ENCODE measurements at regions not wholly inside any gene's neighbourhood (a gene's known extent, or its start where the extent isn't known, plus 50 kb on each side); places are given as distances from the start of the nearest gene placed in this dataset.
A peak's percentile ranks its signal among the peaks of the same experiment; 100 is the strongest.

DNA sequence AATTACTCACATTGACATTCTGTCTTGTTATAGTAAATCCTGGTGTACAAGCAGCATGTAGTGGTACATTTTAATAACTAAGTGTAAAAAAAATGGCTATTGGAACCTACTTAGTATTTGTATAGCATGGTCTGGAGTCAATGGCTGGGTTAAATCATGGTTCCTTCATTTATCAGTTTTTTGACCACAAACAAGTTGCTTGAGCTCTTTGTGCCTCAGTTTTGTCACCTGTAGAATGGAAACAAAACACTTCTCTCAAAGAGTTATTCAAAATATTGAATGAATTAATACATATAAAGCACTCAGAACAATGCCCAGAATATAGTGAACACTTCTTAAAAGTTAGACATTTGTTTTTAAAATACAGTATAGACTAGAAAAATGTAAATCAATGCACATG, 93.2 kb upstream of the HS3ST5 start:
- Mint-ChIP-seq H3K36me3 (ENCODE audit: low read depth) (peaks cover 3% of the 10 kb centered on the region; the same call in 2 of the 3 replicates), H3K27ac (no peak overlapping the region), H3K9me3 (no peaks in the 10 kb centered on the region; the same call in 1 of the 3 replicates), H3K27me3 (ENCODE audit: insufficient read depth, low read depth, poor library complexity) (peaks cover 4% of the 10 kb centered on the region), H3K4me1 (peaks cover 29% of the 10 kb centered on the region), H3K4me3 (no peak overlapping the region)
- H3K27me3 ChIP-seq (ENCODE audit: insufficient read depth) = no peaks in the 10 kb centered on the region
- H4K20me1 ChIP-seq (replicated peaks; ENCODE audit: insufficient read depth) = no peaks in the 10 kb centered on the region
- no peak overlapping the region for H3K27ac ChIP-seq (ENCODE audit: low read depth)
- H3K4me1 ChIP-seq (ENCODE audit: insufficient read depth) = peaks cover 31% of the 10 kb centered on the region
- H3K4me3 ChIP-seq = no peak overlapping the region
- no peaks in the 10 kb centered on the region for H3F3A ChIP-seq (replicated peaks; ENCODE audit: low read depth)
- ATAC-seq = no peak
- TF ChIP-seq ZNF114 (CRISPR knock-in tag; IDR thresholded peaks at IDR 0.05) (no peak), ZNF331 (CRISPR knock-in tag; IDR thresholded peaks at IDR 0.05; ENCODE audit: low read depth) (no peak), POLR2AphosphoS5 (IDR thresholded peaks at IDR 0.05; ENCODE audit: low read depth) (no peak), JUNB (IDR thresholded peaks at IDR 0.05; ENCODE audit: unreplicated experiment) (no peak)
- TF ChIP-seq, protein P1, sequence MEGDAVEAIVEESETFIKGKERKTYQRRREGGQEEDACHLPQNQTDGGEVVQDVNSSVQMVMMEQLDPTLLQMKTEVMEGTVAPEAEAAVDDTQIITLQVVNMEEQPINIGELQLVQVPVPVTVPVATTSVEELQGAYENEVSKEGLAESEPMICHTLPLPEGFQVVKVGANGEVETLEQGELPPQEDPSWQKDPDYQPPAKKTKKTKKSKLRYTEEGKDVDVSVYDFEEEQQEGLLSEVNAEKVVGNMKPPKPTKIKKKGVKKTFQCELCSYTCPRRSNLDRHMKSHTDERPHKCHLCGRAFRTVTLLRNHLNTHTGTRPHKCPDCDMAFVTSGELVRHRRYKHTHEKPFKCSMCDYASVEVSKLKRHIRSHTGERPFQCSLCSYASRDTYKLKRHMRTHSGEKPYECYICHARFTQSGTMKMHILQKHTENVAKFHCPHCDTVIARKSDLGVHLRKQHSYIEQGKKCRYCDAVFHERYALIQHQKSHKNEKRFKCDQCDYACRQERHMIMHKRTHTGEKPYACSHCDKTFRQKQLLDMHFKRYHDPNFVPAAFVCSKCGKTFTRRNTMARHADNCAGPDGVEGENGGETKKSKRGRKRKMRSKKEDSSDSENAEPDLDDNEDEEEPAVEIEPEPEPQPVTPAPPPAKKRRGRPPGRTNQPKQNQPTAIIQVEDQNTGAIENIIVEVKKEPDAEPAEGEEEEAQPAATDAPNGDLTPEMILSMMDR (conservative IDR thresholded peaks at IDR 0.05; ENCODE audit: low read depth in 2 of 2) = no peak
- H3K79me2 ChIP-seq (replicated peaks; ENCODE audit: insufficient read depth) = peaks cover 43% of the 10 kb centered on the region
- no peak for DNase-seq (ENCODE audit: low spot score)
- no peaks in the 10 kb centered on the region for H3K36me3 ChIP-seq (ENCODE audit: insufficient read depth)
- H2AFZ ChIP-seq = no peak overlapping the region
- no peak overlapping the region for H3K4me2 ChIP-seq
- H3K9me2 ChIP-seq (ENCODE audit: insufficient read depth) = no peaks in the 10 kb centered on the region

DNA sequence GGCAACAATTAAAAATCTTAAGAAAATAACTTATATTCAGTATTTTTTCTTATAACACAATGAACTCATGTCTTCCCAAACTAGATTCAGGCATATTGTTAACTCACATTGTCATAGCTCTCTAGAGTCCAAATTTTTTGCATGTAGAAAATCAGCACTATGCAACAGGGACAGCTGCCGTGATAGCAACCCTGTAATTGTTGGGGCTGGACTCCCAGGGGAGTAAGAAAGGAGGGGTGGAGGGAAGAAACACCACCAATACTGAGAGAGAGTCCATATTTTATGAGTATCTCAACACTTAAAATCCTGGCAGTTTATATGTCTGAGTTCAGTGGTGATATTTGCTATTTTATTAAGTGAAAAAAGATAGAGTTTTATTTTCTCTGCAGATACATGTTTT, 89.6 kb upstream of the HS3ST5 start:
- Histone ChIP-seq H3K79me2 (replicated peaks; ENCODE audit: insufficient read depth) (peaks cover 75% of the 10 kb centered on the region), H3K27me3 (ENCODE audit: insufficient read depth) (no peaks in the 10 kb centered on the region), H3K4me1 (ENCODE audit: insufficient read depth) (peaks cover 56% of the 10 kb centered on the region), H3K9me2 (ENCODE audit: insufficient read depth) (no peaks in the 10 kb centered on the region), H4K20me1 (replicated peaks; ENCODE audit: insufficient read depth) (no peaks in the 10 kb centered on the region), H3K36me3 (ENCODE audit: insufficient read depth) (no peaks in the 10 kb centered on the region), H3K27ac (ENCODE audit: low read depth) (no peak overlapping the region), H3K4me2 (no peak overlapping the region), H3K4me3 (no peak overlapping the region), H2AFZ (no peak overlapping the region), H3F3A (replicated peaks; ENCODE audit: low read depth) (0 out of 2 replicates have a peak, but pooled peaks cover 3% of the 10 kb centered on the region)
- H3K4me3 Mint-ChIP-seq = no peak overlapping the region
- peaks cover 7% of the 10 kb centered on the region for H3K27me3 Mint-ChIP-seq (ENCODE audit: insufficient read depth, low read depth, poor library complexity)
- peak; percentile 33; the same call in 1 of the 3 replicates for ATAC-seq
- no peak for DNase-seq (ENCODE audit: low spot score)
- TF ChIP-seq, protein P1 (conservative IDR thresholded peaks at IDR 0.05; ENCODE audit: low read depth in 2 of 2) = no peak
- TF ChIP-seq EZH2phosphoT487 (IDR thresholded peaks at IDR 0.05; ENCODE audit: unreplicated experiment) (no peak), CREB1 (CRISPR knock-in tag; IDR thresholded peaks at IDR 0.05; ENCODE audit: low read depth) (no peak), STAT1 (IDR thresholded peaks at IDR 0.05; ENCODE audit: unreplicated experiment) (no peak), JUNB (IDR thresholded peaks at IDR 0.05; ENCODE audit: unreplicated experiment) (no peak)
- TF ChIP-seq, protein P2, sequence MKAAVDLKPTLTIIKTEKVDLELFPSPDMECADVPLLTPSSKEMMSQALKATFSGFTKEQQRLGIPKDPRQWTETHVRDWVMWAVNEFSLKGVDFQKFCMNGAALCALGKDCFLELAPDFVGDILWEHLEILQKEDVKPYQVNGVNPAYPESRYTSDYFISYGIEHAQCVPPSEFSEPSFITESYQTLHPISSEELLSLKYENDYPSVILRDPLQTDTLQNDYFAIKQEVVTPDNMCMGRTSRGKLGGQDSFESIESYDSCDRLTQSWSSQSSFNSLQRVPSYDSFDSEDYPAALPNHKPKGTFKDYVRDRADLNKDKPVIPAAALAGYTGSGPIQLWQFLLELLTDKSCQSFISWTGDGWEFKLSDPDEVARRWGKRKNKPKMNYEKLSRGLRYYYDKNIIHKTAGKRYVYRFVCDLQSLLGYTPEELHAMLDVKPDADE (IDR thresholded peaks at IDR 0.05) = no peak
- TF ChIP-seq, protein P3, sequence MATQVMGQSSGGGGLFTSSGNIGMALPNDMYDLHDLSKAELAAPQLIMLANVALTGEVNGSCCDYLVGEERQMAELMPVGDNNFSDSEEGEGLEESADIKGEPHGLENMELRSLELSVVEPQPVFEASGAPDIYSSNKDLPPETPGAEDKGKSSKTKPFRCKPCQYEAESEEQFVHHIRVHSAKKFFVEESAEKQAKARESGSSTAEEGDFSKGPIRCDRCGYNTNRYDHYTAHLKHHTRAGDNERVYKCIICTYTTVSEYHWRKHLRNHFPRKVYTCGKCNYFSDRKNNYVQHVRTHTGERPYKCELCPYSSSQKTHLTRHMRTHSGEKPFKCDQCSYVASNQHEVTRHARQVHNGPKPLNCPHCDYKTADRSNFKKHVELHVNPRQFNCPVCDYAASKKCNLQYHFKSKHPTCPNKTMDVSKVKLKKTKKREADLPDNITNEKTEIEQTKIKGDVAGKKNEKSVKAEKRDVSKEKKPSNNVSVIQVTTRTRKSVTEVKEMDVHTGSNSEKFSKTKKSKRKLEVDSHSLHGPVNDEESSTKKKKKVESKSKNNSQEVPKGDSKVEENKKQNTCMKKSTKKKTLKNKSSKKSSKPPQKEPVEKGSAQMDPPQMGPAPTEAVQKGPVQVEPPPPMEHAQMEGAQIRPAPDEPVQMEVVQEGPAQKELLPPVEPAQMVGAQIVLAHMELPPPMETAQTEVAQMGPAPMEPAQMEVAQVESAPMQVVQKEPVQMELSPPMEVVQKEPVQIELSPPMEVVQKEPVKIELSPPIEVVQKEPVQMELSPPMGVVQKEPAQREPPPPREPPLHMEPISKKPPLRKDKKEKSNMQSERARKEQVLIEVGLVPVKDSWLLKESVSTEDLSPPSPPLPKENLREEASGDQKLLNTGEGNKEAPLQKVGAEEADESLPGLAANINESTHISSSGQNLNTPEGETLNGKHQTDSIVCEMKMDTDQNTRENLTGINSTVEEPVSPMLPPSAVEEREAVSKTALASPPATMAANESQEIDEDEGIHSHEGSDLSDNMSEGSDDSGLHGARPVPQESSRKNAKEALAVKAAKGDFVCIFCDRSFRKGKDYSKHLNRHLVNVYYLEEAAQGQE (IDR thresholded peaks at IDR 0.05; ENCODE audit: unreplicated experiment) = peak; percentile 79
- H3K27ac Mint-ChIP-seq = 0 out of 2 replicates have a peak overlapping the region, but pooled peaks have one; percentile 9
- H3K36me3 Mint-ChIP-seq (ENCODE audit: low read depth) = peaks cover 8% of the 10 kb centered on the region
- peaks cover 48% of the 10 kb centered on the region for H3K4me1 Mint-ChIP-seq
- H3K9me3 Mint-ChIP-seq = no peaks in the 10 kb centered on the region; the same call in 1 of the 3 replicates

Measured in GM23338 (cell line).